ENCODE measurements at regions not wholly inside any gene's neighbourhood (a gene's known extent, or its start where the extent isn't known, plus 50 kb on each side); places are given as distances from the start of the nearest gene placed in this dataset.

DNA sequence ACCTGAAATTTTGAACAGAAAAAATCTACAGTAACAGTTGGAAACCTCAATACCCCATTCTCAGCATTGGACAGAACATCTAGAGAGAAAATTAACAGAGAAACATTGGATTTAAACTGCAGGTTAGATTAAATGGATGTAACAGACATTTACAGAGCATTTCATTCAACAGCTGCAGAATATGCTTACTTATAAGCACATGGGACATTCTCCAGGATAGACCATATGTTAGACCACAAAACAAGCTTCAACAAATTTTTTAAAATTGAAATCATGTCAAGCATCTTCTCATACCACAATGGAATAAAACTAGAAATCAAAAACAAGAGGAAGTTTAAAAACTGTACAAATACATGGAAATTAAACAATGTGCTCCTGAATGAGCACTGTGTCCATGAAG, 316.3 kb downstream of the FAM170A start:
- ChIA-PET CTCF (no interaction called here), POLR2A (ENCODE audit: low non-redundant PET) (no interaction called here)
- no peak for TF ChIP-seq EZH2 (IDR thresholded peaks at IDR 0.05; ENCODE audit: borderline replicate concordance, low read depth, low read length, poor library complexity, severe bottlenecking)
- TF ChIP-seq, protein P1, sequence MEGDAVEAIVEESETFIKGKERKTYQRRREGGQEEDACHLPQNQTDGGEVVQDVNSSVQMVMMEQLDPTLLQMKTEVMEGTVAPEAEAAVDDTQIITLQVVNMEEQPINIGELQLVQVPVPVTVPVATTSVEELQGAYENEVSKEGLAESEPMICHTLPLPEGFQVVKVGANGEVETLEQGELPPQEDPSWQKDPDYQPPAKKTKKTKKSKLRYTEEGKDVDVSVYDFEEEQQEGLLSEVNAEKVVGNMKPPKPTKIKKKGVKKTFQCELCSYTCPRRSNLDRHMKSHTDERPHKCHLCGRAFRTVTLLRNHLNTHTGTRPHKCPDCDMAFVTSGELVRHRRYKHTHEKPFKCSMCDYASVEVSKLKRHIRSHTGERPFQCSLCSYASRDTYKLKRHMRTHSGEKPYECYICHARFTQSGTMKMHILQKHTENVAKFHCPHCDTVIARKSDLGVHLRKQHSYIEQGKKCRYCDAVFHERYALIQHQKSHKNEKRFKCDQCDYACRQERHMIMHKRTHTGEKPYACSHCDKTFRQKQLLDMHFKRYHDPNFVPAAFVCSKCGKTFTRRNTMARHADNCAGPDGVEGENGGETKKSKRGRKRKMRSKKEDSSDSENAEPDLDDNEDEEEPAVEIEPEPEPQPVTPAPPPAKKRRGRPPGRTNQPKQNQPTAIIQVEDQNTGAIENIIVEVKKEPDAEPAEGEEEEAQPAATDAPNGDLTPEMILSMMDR (conservative IDR thresholded peaks at IDR 0.05; ENCODE audit: low read depth, low read length), result no peak
- intact Hi-C loops (cut with micrococcal nuclease; ENCODE audit: unreplicated experiment), result no loop called here
- Histone ChIP-seq H3K27ac (ENCODE audit: low read depth, low read length, poor library complexity, severe bottlenecking) (no peak overlapping the region), H3K4me1 (ENCODE audit: insufficient read depth, low read length, poor library complexity, severe bottlenecking) (no peaks in the 10 kb centered on the region), H3K27me3 (replicated peaks; ENCODE audit: insufficient read depth, low read depth, low read length, poor library complexity) (no peaks in the 10 kb centered on the region), H3K9me3 (ENCODE audit: low read depth, low read length, poor library complexity, severe bottlenecking) (no peaks in the 10 kb centered on the region), H3K4me3 (ENCODE audit: low read depth, low read length, poor library complexity, severe bottlenecking) (no peak overlapping the region), H3K36me3 (ENCODE audit: insufficient read depth, low read length, poor library complexity, severe bottlenecking) (no peaks in the 10 kb centered on the region)
- DNase-seq (ENCODE audit: low spot score), result no peak
- BruUV-seq (replicated peaks), result no TSS peak

GRCh38 chr5:119948162-119948561, 318.8 kb downstream of the FAM170A start:
- no peaks in the 10 kb centered on the region for H3K4me1 ChIP-seq (ENCODE audit: insufficient read depth, low read length, poor library complexity, severe bottlenecking)
- intact Hi-C loops (cut with micrococcal nuclease; ENCODE audit: unreplicated experiment), result no loop called here
- no peak overlapping the region for H3K4me3 ChIP-seq (ENCODE audit: low read depth, low read length, poor library complexity, severe bottlenecking)
- TF ChIP-seq, protein P1 (conservative IDR thresholded peaks at IDR 0.05; ENCODE audit: low read depth, low read length), result no peak
- TF ChIP-seq EZH2 (IDR thresholded peaks at IDR 0.05; ENCODE audit: borderline replicate concordance, low read depth, low read length, poor library complexity, severe bottlenecking), result no peak
- no TSS peak for BruUV-seq (replicated peaks)
- no peaks in the 10 kb centered on the region for H3K27me3 ChIP-seq (replicated peaks; ENCODE audit: insufficient read depth, low read depth, low read length, poor library complexity)
- no peaks in the 10 kb centered on the region for H3K9me3 ChIP-seq (ENCODE audit: low read depth, low read length, poor library complexity, severe bottlenecking)
- ChIA-PET POLR2A (ENCODE audit: low non-redundant PET) (no interaction called here), CTCF (no interaction called here)
- H3K27ac ChIP-seq (ENCODE audit: low read depth, low read length, poor library complexity, severe bottlenecking), result no peak overlapping the region
- no peaks in the 10 kb centered on the region for H3K36me3 ChIP-seq (ENCODE audit: insufficient read depth, low read length, poor library complexity, severe bottlenecking)
- DNase-seq (ENCODE audit: low spot score), result no peak

- ChIA-PET POLR2A (ENCODE audit: low non-redundant PET) (no interaction called here), CTCF (no interaction called here)
- Histone ChIP-seq H3K4me1 (ENCODE audit: insufficient read depth, low read length, poor library complexity, severe bottlenecking) (no peaks in the 10 kb centered on the region), H3K27me3 (replicated peaks; ENCODE audit: insufficient read depth, low read depth, low read length, poor library complexity) (no peaks in the 10 kb centered on the region), H3K9me3 (ENCODE audit: low read depth, low read length, poor library complexity, severe bottlenecking) (no peaks in the 10 kb centered on the region), H3K36me3 (ENCODE audit: insufficient read depth, low read length, poor library complexity, severe bottlenecking) (no peaks in the 10 kb centered on the region), H3K4me3 (ENCODE audit: low read depth, low read length, poor library complexity, severe bottlenecking) (no peak overlapping the region), H3K27ac (ENCODE audit: low read depth, low read length, poor library complexity, severe bottlenecking) (no peak overlapping the region)
- no peak for DNase-seq (ENCODE audit: low spot score)
- TF ChIP-seq EZH2 (IDR thresholded peaks at IDR 0.05; ENCODE audit: borderline replicate concordance, low read depth, low read length, poor library complexity, severe bottlenecking), result no peak
- TF ChIP-seq, protein P1 (conservative IDR thresholded peaks at IDR 0.05; ENCODE audit: low read depth, low read length), result no peak
- intact Hi-C loops (cut with micrococcal nuclease; ENCODE audit: unreplicated experiment), result no loop called here
- BruUV-seq (replicated peaks), result no TSS peak
Measured at GRCh38 chr5:119949426-119949999, 320.2 kb downstream of the FAM170A start.
